ENCODE measurements at regions not wholly inside any gene's neighbourhood (a gene's known extent, or its start where the extent isn't known, plus 50 kb on each side); places are given as distances from the start of the nearest gene placed in this dataset.

- peak; percentile 73 for DNase-seq
Observed at GRCh38 chr1:94325377-94326302, 88.3 kb upstream of the ARHGAP29 start.

GRCh38 chr1:94324178-94324544 lies 86.8 kb upstream of the ARHGAP29 start:
- no peak for DNase-seq

GRCh38 chr1:94323311-94324177 lies 86.2 kb upstream of the ARHGAP29 start:
- no peak for DNase-seq

GRCh38 chr1:94322696-94323095 lies 85.3 kb upstream of the ARHGAP29 start:
- DNase-seq: no peak

GRCh38 chr1:94321662-94322061 lies 84.3 kb upstream of the ARHGAP29 start:
- no peak for DNase-seq

GRCh38 chr1:94319319-94320102 lies 82.1 kb upstream of the ARHGAP29 start:
- DNase-seq: no peak

GRCh38 chr1:94318505-94319030 lies 81.2 kb upstream of the ARHGAP29 start:
- DNase-seq: no peak

- DNase-seq: no peak
Observed at GRCh38 chr1:94317790-94318188, 80.4 kb upstream of the ARHGAP29 start.

GRCh38 chr1:94316836-94317789 lies 79.7 kb upstream of the ARHGAP29 start:
- DNase-seq: no peak

- no peak for DNase-seq
Observed at GRCh38 chr1:94316183-94316582, 78.8 kb upstream of the ARHGAP29 start.

- no peak for DNase-seq
Observed at GRCh38 chr1:94315552-94316116, 78.2 kb upstream of the ARHGAP29 start.

- DNase-seq: no peak
Observed at GRCh38 chr1:94314222-94314858, 77.0 kb upstream of the ARHGAP29 start.

GRCh38 chr1:94310570-94311270 lies 73.3 kb upstream of the ARHGAP29 start:
- no peak for DNase-seq

GRCh38 chr1:94309829-94310569 lies 72.6 kb upstream of the ARHGAP29 start:
- no peak for DNase-seq

- no peak for DNase-seq
Observed at GRCh38 chr1:94309216-94309615, 71.8 kb upstream of the ARHGAP29 start.

- DNase-seq: no peak
Observed at GRCh38 chr1:94306521-94306920, 69.1 kb upstream of the ARHGAP29 start.

- no peak for DNase-seq
Observed at GRCh38 chr1:94305704-94306103, 68.3 kb upstream of the ARHGAP29 start.

GRCh38 chr1:94304553-94304952 lies 67.2 kb upstream of the ARHGAP29 start:
- DNase-seq: no peak

- DNase-seq: no peak
Observed at GRCh38 chr1:94303005-94303404, 65.6 kb upstream of the ARHGAP29 start.
